Caco-2 (cell line): ENCODE measurements at regions not wholly inside any gene's neighbourhood (a gene's known extent, or its start where the extent isn't known, plus 50 kb on each side); places are given as distances from the start of the nearest gene placed in this dataset.

Source experiments
- BruUV-seq: library from RNA; stranded (reverse); fragments of 400-500 nt; replicated peaks from 2 replicates; lab custom pipeline; 2021; lab: Mats Ljungman, UMichigan
- CTCF ChIA-PET: fragments of 300-600 bp; sonication (Branson Sonifier 250); formaldehyde crosslinking; loops from one replicate; lab custom pipeline; 2022; ENCODE audit warnings: antibody characterized with exemption; lab: Charles Lee
- POLR2A ChIA-PET: fragments of 300-600 bp; sonication (Branson Sonifier 250); formaldehyde crosslinking; loops from one replicate; lab custom pipeline; 2022; ENCODE audit warnings: antibody characterized with exemption; lab: Charles Lee
- DNase-seq, 2 experiments: peaks; one replicate each; pipeline versions ENCODE4 v3.0.0 to v3.0.0-alpha.2; 2020 to 2022
- H3K27me3 ChIP-seq: replicated peaks from 2 replicates; pipeline ENCODE4 v1.6.0; 2011; ENCODE audit warnings: low read length; ENCODE audit not compliant: control insufficient read depth, insufficient read depth
- H3K36me3 ChIP-seq: 2 replicates; pipeline ENCODE4 v1.5.1; 2011; ENCODE audit warnings: low read length; ENCODE audit not compliant: control insufficient read depth, insufficient read depth
- H3K4me1 ChIP-seq: fragments of 250-450 bp; sonication (Bioruptor Pico); 2 replicates; pipeline ENCODE4 v1.5.1; 2020; ENCODE audit warnings: mild to moderate bottlenecking
- H3K4me3 ChIP-seq: 2 replicates; pipeline ENCODE4 v1.5.1; 2011; ENCODE audit warnings: low read depth, mild to moderate bottlenecking, control low read depth, low read length
- H3K9me3 ChIP-seq: fragments of 250-450 bp; sonication (Bioruptor Pico); 2 replicates; pipeline ENCODE4 v1.5.1; 2020; ENCODE audit warnings: mild to moderate bottlenecking, moderate library complexity
- H3K27ac Mint-ChIP-seq: one replicate; pipeline ENCODE4 v1.8.0; 2022; ENCODE audit warnings: mixed read lengths; ENCODE audit not compliant: unreplicated experiment
- H3K27me3 Mint-ChIP-seq: one replicate; pipeline ENCODE4 v1.8.0; 2022; ENCODE audit warnings: mixed read lengths; ENCODE audit not compliant: insufficient read depth, unreplicated experiment
- H3K36me3 Mint-ChIP-seq: one replicate; pipeline ENCODE4 v1.8.0; 2022; ENCODE audit warnings: mild to moderate bottlenecking, mixed read lengths; ENCODE audit not compliant: insufficient read depth, unreplicated experiment
- H3K4me1 Mint-ChIP-seq: one replicate; pipeline ENCODE4 v1.8.0; 2022; ENCODE audit warnings: low read depth, mixed read lengths; ENCODE audit not compliant: unreplicated experiment
- H3K4me3 Mint-ChIP-seq: one replicate; pipeline ENCODE4 v1.8.0; 2022; ENCODE audit warnings: mild to moderate bottlenecking, moderate library complexity, mixed read lengths; ENCODE audit not compliant: unreplicated experiment
- H3K9me3 Mint-ChIP-seq: one replicate; pipeline ENCODE4 v1.8.0; 2022; ENCODE audit warnings: mixed read lengths; ENCODE audit not compliant: unreplicated experiment
- intact Hi-C: fragments of 100-400 bp; cut with micrococcal nuclease; formaldehyde crosslinking; loops from one replicate; pipeline ENCODE4 v1.10.0; 2022; ENCODE audit not compliant: unreplicated experiment
- TF ChIP-seq, protein P1 (sequence below), 2 experiments: fragments of 200-600 bp in 1 of 2; IDR thresholded peaks; 1 replicate in 1 of 2; 2 replicates in 1 of 2; pipeline versions ENCODE4 v1.5.1 to v1.8.0; 2011 to 2022; ENCODE audit warnings: antibody characterized with exemption in 1 of 2, control low read depth in 1 of 2, inconsistent platforms in 1 of 2, low read depth in 1 of 2, low read length in 1 of 2, mild to moderate bottlenecking in 1 of 2, moderate library complexity in 1 of 2; ENCODE audit not compliant: insufficient read depth in 1 of 2, severe bottlenecking in 1 of 2, unreplicated experiment in 1 of 2

DNA sequence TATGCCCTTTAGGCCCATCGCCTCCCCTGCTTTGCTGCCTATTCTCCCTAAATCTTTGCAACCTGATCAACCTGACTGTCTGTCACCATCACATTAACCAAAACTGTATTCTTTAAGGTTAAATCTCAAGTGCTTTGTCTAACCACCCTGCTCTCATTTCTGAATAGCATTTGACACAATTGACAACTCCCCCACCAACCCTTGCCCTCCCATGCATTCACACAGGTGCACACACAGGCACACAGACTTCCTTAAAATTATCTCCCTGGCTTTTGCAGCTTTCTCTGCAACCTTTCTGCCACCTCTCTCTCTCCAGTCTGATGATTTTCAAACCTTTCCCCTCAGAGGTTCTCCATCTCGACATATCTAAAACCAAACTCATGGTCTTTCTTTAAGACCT lies 64.6 kb upstream of the ST8SIA3 start:
- intact Hi-C loops, result no loop called here
- Mint-ChIP-seq H3K4me1 (no peaks in the 10 kb centered on the region), H3K4me3 (no peak overlapping the region), H3K27ac (no peak overlapping the region), H3K36me3 (no peaks in the 10 kb centered on the region), H3K27me3 (peaks cover 5% of the 10 kb centered on the region), H3K9me3 (no peaks in the 10 kb centered on the region)
- POLR2A ChIA-PET, result no interaction called here
- Histone ChIP-seq H3K4me3 (no peak overlapping the region), H3K9me3 (no peaks in the 10 kb centered on the region), H3K36me3 (no peaks in the 10 kb centered on the region), H3K27me3 (no peaks in the 10 kb centered on the region), H3K4me1 (no peaks in the 10 kb centered on the region)
- no TSS peak for BruUV-seq
- CTCF ChIA-PET, result no interaction called here
- DNase-seq, result no peak
- TF ChIP-seq, protein P1, sequence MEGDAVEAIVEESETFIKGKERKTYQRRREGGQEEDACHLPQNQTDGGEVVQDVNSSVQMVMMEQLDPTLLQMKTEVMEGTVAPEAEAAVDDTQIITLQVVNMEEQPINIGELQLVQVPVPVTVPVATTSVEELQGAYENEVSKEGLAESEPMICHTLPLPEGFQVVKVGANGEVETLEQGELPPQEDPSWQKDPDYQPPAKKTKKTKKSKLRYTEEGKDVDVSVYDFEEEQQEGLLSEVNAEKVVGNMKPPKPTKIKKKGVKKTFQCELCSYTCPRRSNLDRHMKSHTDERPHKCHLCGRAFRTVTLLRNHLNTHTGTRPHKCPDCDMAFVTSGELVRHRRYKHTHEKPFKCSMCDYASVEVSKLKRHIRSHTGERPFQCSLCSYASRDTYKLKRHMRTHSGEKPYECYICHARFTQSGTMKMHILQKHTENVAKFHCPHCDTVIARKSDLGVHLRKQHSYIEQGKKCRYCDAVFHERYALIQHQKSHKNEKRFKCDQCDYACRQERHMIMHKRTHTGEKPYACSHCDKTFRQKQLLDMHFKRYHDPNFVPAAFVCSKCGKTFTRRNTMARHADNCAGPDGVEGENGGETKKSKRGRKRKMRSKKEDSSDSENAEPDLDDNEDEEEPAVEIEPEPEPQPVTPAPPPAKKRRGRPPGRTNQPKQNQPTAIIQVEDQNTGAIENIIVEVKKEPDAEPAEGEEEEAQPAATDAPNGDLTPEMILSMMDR (IDR thresholded peaks at IDR 0.05; ENCODE audit: insufficient read depth in 1 of 2, low read depth in 1 of 2, low read length in 1 of 2, severe bottlenecking in 1 of 2, unreplicated experiment in 1 of 2), result no peak

DNA sequence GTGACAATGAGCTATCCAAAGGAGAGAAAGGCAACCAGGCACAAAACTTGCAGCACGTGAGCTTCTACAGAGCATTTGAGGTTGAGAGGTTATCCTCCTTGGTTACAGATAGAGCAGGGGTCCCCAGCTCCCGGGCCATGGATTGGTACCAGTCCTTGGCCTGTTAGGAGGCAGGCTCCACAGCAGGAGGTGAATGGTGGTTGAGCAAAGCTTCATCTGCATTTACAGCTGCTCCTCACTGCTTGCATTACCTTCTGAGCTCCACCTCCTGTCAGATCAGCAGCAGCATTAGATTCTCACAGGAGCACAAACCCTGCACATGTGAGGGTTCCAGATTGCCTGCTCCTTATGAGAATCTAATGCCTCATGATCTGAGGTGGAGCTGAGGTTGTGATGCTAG lies 57.8 kb upstream of the ST8SIA3 start:
- POLR2A ChIA-PET, result no interaction called here
- BruUV-seq, result no TSS peak
- Histone ChIP-seq H3K4me1 (no peaks in the 10 kb centered on the region), H3K36me3 (no peaks in the 10 kb centered on the region), H3K9me3 (no peaks in the 10 kb centered on the region), H3K27me3 (no peaks in the 10 kb centered on the region), H3K4me3 (no peak overlapping the region)
- DNase-seq, result no peak
- Mint-ChIP-seq H3K27ac (no peak overlapping the region), H3K27me3 (no peaks in the 10 kb centered on the region), H3K9me3 (no peaks in the 10 kb centered on the region), H3K36me3 (no peaks in the 10 kb centered on the region), H3K4me1 (no peaks in the 10 kb centered on the region), H3K4me3 (no peak overlapping the region)
- TF ChIP-seq, protein P1 (IDR thresholded peaks at IDR 0.05; ENCODE audit: insufficient read depth in 1 of 2, low read depth in 1 of 2, low read length in 1 of 2, severe bottlenecking in 1 of 2, unreplicated experiment in 1 of 2), result no peak
- intact Hi-C loops, result no loop called here
- CTCF ChIA-PET, result no interaction called here

DNA sequence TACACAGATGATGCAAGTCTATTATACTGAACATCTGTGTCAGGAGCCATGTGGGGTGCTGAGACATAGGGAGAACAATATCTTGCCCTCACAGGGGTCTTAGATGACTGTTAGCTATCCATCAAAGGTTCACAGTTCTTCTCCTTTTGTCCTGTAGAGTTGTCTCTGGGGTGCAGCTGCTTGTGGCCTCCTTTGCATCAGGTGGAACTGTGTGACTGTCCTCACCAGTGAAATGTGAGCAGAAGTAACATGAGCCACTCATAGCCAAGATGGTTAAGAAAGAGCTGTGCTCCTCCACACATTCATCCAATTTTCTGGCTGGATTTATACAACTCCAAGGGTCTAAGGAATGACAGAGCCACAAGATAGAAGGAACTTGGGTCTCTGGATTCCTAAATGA lies 56.0 kb upstream of the ST8SIA3 start:
- Histone ChIP-seq H3K4me1 (no peaks in the 10 kb centered on the region), H3K27me3 (no peaks in the 10 kb centered on the region), H3K9me3 (no peaks in the 10 kb centered on the region), H3K36me3 (no peaks in the 10 kb centered on the region), H3K4me3 (no peak overlapping the region)
- no TSS peak for BruUV-seq
- Mint-ChIP-seq H3K27me3 (no peaks in the 10 kb centered on the region), H3K9me3 (no peaks in the 10 kb centered on the region), H3K36me3 (no peaks in the 10 kb centered on the region), H3K4me3 (no peak overlapping the region), H3K4me1 (no peaks in the 10 kb centered on the region), H3K27ac (no peak overlapping the region)
- TF ChIP-seq, protein P1 (IDR thresholded peaks at IDR 0.05; ENCODE audit: insufficient read depth in 1 of 2, low read depth in 1 of 2, low read length in 1 of 2, severe bottlenecking in 1 of 2, unreplicated experiment in 1 of 2), result no peak
- intact Hi-C loops, result no loop called here
- DNase-seq, result no peak
- CTCF ChIA-PET, result no interaction called here
- POLR2A ChIA-PET, result no interaction called here
